Esophagus squamous epithelium (tissue), 5 donors: ENCODE measurements at regions not wholly inside any gene's neighbourhood (a gene's known extent, or its start where the extent isn't known, plus 50 kb on each side); places are given as distances from the start of the nearest gene placed in this dataset.

Experiments used
- DNase-seq: peaks from one replicate; lab custom pipeline; 2025; lab: John Stamatoyannopoulos, UW
- H3K27ac ChIP-seq, 4 donors: fragments of 200-600 bp; sonication (generic); one replicate each; pipeline ENCODE4 v1.5.1; 2016 to 2019; ENCODE audit warnings: mild to moderate bottlenecking in 1 of 4
- H3K27me3 ChIP-seq, 4 donors: fragments of 200-600 bp; sonication (generic); 1 replicate in 3 of 4; 2 replicates in 1 of 4; pipeline versions ENCODE4 v1.5.1 to v1.6.0; 2017 to 2021; ENCODE audit warnings: antibody characterized with exemption in 1 of 4
- H3K36me3 ChIP-seq, 3 donors: fragments of 200-600 bp; sonication (generic); one replicate each; pipeline ENCODE4 v1.5.1; 2016 to 2019
- H3K4me1 ChIP-seq, 3 donors: fragments of 200-600 bp; sonication (generic); one replicate each; pipeline ENCODE4 v1.5.1; 2017 to 2019
- H3K4me3 ChIP-seq, 4 donors: fragments of 200-600 bp; sonication (generic); 1 replicate in 3 of 4; 2 replicates in 1 of 4; pipeline ENCODE4 v1.5.1; 2016 to 2019; ENCODE audit warnings: mild to moderate bottlenecking in 2 of 4, moderate library complexity in 1 of 4
- H3K9me3 ChIP-seq, 3 donors: fragments of 200-600 bp; sonication (generic); one replicate each; pipeline ENCODE4 v1.5.1; 2016 to 2019
- POLR2A ChIP-seq, 4 donors: fragments of 450-650 bp; IDR thresholded peaks; one replicate each; pipeline ENCODE4 v1.6.1; 2017; ENCODE audit warnings: antibody characterized with exemption in 4 of 4, mild to moderate bottlenecking in 4 of 4, moderate library complexity in 3 of 4
- WGBS, 2 donors: methylation state at CpG; one replicate each; pipeline ENCODE4 v1.1.5; 2018; 5-methylcytosine and 5-hydroxymethylcytosine counted together
- intact Hi-C: fragments of 100-400 bp; cut with DNase I; formaldehyde crosslinking; loops from one replicate; pipeline ENCODE4 v1.15.0; 2022
- TF ChIP-seq, protein P1 (sequence below), 6 experiments: fragments of 450-650 bp in 4 of 6; fragments of 200-600 bp in 2 of 6; sonication (generic) in 2 of 6; IDR thresholded peaks; one replicate each; pipeline ENCODE4 v1.5.1; 2016 to 2019; ENCODE audit warnings: antibody characterized with exemption in 6 of 6, mild to moderate bottlenecking in 4 of 6, moderate library complexity in 4 of 6
- donor health status: DM: yes; HTN: yes; CAD: no.

GRCh38 chr5:34550247-34550646 lies 105.9 kb upstream of the RAI14 start:
- no peak overlapping the region for H3K4me3 ChIP-seq
- H3K27me3 ChIP-seq: no peaks in the 10 kb centered on the region
- peaks cover 0 to 6% (median 0%) of the 10 kb centered on the region in 3 donors for H3K4me1 ChIP-seq
- H3K27ac ChIP-seq: no peak overlapping the region
- TF ChIP-seq, protein P1, sequence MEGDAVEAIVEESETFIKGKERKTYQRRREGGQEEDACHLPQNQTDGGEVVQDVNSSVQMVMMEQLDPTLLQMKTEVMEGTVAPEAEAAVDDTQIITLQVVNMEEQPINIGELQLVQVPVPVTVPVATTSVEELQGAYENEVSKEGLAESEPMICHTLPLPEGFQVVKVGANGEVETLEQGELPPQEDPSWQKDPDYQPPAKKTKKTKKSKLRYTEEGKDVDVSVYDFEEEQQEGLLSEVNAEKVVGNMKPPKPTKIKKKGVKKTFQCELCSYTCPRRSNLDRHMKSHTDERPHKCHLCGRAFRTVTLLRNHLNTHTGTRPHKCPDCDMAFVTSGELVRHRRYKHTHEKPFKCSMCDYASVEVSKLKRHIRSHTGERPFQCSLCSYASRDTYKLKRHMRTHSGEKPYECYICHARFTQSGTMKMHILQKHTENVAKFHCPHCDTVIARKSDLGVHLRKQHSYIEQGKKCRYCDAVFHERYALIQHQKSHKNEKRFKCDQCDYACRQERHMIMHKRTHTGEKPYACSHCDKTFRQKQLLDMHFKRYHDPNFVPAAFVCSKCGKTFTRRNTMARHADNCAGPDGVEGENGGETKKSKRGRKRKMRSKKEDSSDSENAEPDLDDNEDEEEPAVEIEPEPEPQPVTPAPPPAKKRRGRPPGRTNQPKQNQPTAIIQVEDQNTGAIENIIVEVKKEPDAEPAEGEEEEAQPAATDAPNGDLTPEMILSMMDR (IDR thresholded peaks at IDR 0.05): no peak
- no peak for TF ChIP-seq POLR2A (IDR thresholded peaks at IDR 0.05)
- WGBS, 2 donors: 91 to 96% methylated on average over 2 of the region's 2 CpGs
- H3K9me3 ChIP-seq: no peaks in the 10 kb centered on the region
- intact Hi-C loops: no loop called here
- no peaks in the 10 kb centered on the region for H3K36me3 ChIP-seq
- DNase-seq: no peak

GRCh38 chr5:34550964-34551363 lies 105.2 kb upstream of the RAI14 start:
- TF ChIP-seq, protein P1 (IDR thresholded peaks at IDR 0.05): no peak
- no peak for TF ChIP-seq POLR2A (IDR thresholded peaks at IDR 0.05)
- no peak for DNase-seq
- no peaks in the 10 kb centered on the region for H3K9me3 ChIP-seq
- intact Hi-C loops: no loop called here
- H3K27ac ChIP-seq: no peak overlapping the region
- no peak overlapping the region for H3K4me3 ChIP-seq
- WGBS, 2 donors: 13 to 64% methylated on average over 3 of the region's 3 CpGs
- no peaks in the 10 kb centered on the region for H3K27me3 ChIP-seq
- no peaks in the 10 kb centered on the region for H3K36me3 ChIP-seq
- H3K4me1 ChIP-seq: peaks cover 0 to 14% (median 0%) of the 10 kb centered on the region in 3 donors

- DNase-seq: no peak
- intact Hi-C loops: no loop called here
- Histone ChIP-seq H3K27me3 (no peaks in the 10 kb centered on the region), H3K36me3 (no peaks in the 10 kb centered on the region), H3K9me3 (no peaks in the 10 kb centered on the region), H3K4me3 (no peak overlapping the region), H3K4me1 (peaks cover 0 to 16% (median 0%) of the 10 kb centered on the region in 3 donors), H3K27ac (peak overlapping the region in 2 of 4 donors; percentile 15 to 42)
- WGBS, 2 donors: 45 to 52% methylated on average over 4 of the region's 4 CpGs
- TF ChIP-seq, protein P1 (IDR thresholded peaks at IDR 0.05): no peak
- no peak for TF ChIP-seq POLR2A (IDR thresholded peaks at IDR 0.05)
Measured at GRCh38 chr5:34551911-34552433, 104.2 kb upstream of the RAI14 start.

GRCh38 chr5:34552686-34553085 lies 103.4 kb upstream of the RAI14 start:
- WGBS, 2 donors: 76 to 86% methylated on average over 3 of the region's 3 CpGs
- peak overlapping the region in 1 of 4 donors; percentile 52 for H3K27ac ChIP-seq
- DNase-seq: no peak
- H3K9me3 ChIP-seq: no peaks in the 10 kb centered on the region
- TF ChIP-seq, protein P1 (IDR thresholded peaks at IDR 0.05): no peak
- TF ChIP-seq POLR2A (IDR thresholded peaks at IDR 0.05): no peak
- H3K27me3 ChIP-seq: no peaks in the 10 kb centered on the region
- peaks cover 0 to 16% (median 0%) of the 10 kb centered on the region in 3 donors for H3K4me1 ChIP-seq
- no peaks in the 10 kb centered on the region for H3K36me3 ChIP-seq
- intact Hi-C loops: no loop called here
- no peak overlapping the region for H3K4me3 ChIP-seq

DNA sequence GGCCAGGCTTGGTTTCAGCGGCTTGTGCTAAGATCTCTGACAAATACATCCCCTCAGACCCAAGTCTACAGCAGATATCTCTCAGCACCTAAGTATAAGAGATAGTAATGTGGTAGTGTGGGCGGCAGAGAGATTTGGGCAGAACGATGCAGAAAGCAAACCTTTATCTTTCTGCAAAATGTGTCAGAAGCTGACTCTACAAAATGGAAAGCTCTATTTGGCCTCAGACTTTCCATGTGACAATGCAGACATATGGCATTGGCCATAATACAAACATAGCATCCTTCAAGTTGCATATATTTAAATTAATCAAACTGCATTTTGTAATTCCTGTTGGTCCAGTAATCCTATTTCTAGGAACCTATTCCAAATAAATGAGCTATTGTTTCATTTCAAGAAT lies 102.5 kb upstream of the RAI14 start:
- H3K27ac ChIP-seq: no peak overlapping the region
- WGBS, 2 donors: 66 to 89% methylated on average over 3 of the region's 3 CpGs
- H3K4me1 ChIP-seq: peaks cover 0 to 16% (median 0%) of the 10 kb centered on the region in 3 donors
- no peaks in the 10 kb centered on the region for H3K9me3 ChIP-seq
- intact Hi-C loops: no loop called here
- no peak for DNase-seq
- TF ChIP-seq, protein P1 (IDR thresholded peaks at IDR 0.05): no peak
- TF ChIP-seq POLR2A (IDR thresholded peaks at IDR 0.05): no peak
- no peak overlapping the region for H3K4me3 ChIP-seq
- no peaks in the 10 kb centered on the region for H3K36me3 ChIP-seq
- H3K27me3 ChIP-seq: no peaks in the 10 kb centered on the region
